ENCODE measurements at regions not wholly inside any gene's neighbourhood (a gene's known extent, or its start where the extent isn't known, plus 50 kb on each side); places are given as distances from the start of the nearest gene placed in this dataset.
"Not testable (repeated sequence)": the region's sequence is repeated elsewhere in the genome, so short reads cannot be mapped to it uniquely, and the experiment has no call there.

DNA sequence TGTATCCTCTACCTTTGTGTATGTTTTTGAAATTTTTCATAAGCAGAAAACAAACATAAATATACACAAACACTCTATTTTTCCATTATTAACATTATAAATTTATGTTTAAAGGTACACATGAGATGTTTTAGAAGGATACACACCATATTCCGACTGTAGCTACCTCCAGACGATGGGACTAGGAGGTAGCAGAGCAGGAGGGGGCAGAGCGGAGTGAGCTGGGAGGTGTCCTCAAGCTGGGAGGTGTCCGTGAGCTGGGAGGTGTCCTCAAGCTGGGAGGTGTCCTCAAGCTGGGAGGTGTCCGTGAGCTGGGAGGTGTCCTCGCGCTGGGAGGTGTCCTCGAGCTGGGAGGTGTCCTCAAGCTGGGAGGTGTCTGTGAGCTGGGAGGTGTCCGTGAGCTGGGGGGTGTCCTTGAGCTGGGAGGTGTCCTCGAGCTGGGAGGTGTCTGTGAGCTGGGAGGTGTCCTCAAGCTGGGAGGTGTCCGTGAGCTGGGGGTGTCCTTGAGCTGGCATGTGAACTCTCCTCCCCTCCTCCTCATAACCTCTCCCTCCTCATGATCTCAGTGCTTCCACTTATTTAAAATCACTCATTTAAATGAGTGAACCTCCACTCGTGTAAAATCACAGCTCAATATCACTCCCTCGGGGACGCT lies 346.9 kb upstream of the SFSWAP start:
- Histone ChIP-seq H4K20me1 (ENCODE audit: insufficient read depth, low read depth, low read length) (no peaks in the 10 kb centered on the region), H3K27me3 (ENCODE audit: low read length) (no peaks in the 10 kb centered on the region), H3K4me1 (ENCODE audit: low read length) (no peaks in the 10 kb centered on the region), H3K4me2 (ENCODE audit: low read depth, low read length, poor library complexity, severe bottlenecking) (no peak overlapping the region), H3K9me3 (ENCODE audit: low read length) (no peaks in the 10 kb centered on the region), H3K79me2 (ENCODE audit: low read length) (no peaks in the 10 kb centered on the region), H3K36me3 (ENCODE audit: insufficient read depth, low read length) (no peaks in the 10 kb centered on the region), H3K4me3 (ENCODE audit: low read length) (no peak overlapping the region), H3K27ac (ENCODE audit: low read length) (no peak overlapping the region), H3K9ac (ENCODE audit: low read length) (no peak overlapping the region), H2AFZ (ENCODE audit: low read length) (no peak overlapping the region), H3K9me2 (replicated peaks; ENCODE audit: insufficient read depth, low read length) (no peaks in the 10 kb centered on the region)
- no peak for DNase-seq

DNA sequence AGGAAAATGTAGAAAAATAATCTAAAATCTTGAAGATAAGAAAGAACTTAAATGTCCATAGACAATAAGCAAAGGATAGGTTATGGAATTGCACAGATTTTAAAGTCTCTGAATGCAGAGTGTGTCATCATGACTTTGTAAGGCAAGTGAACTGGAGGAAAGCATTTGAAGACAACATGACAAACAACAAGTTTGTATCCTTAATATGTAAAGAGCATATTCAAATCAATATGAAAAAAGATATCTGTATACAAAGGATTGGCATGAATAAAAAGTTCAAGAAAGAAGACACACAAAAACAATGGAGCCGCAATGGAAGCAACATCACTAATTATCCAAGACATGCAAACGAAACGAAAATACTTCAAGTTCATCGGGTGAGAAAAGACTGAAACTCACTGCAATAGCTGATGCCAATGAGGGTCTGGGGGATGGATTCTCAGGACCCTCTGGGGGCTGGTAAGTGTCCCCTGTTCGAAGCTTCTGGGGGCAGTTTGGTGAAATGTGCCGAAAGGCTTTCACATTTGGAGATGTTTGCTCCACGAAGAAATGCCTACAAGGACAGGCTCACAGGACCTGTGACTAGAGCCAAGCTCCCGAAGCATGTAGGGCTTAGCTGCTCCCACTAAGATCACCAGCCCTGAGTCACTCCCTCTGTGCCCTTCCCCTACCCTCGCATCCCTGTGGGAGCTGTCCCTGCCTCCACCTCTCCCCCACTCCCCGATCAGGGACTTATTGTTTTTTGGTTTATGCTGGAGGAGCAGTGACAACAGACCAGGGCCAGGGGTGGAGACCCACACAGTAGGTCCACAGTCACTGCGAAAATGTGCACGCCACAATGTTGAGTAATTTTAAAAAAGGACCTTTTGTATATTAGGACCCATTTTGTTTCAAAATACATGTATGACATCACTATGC lies 345.7 kb upstream of the SFSWAP start:
- H3K9me3 ChIP-seq (ENCODE audit: low read length) = no peaks in the 10 kb centered on the region
- H3K27ac ChIP-seq (ENCODE audit: low read length) = no peak overlapping the region
- no peak overlapping the region for H3K9ac ChIP-seq (ENCODE audit: low read length)
- H3K4me2 ChIP-seq (ENCODE audit: low read depth, low read length, poor library complexity, severe bottlenecking) = no peak overlapping the region
- H3K36me3 ChIP-seq (ENCODE audit: insufficient read depth, low read length) = no peaks in the 10 kb centered on the region
- no peaks in the 10 kb centered on the region for H4K20me1 ChIP-seq (ENCODE audit: insufficient read depth, low read depth, low read length)
- no peaks in the 10 kb centered on the region for H3K9me2 ChIP-seq (replicated peaks; ENCODE audit: insufficient read depth, low read length)
- H3K4me1 ChIP-seq (ENCODE audit: low read length) = no peaks in the 10 kb centered on the region
- H3K27me3 ChIP-seq (ENCODE audit: low read length) = no peaks in the 10 kb centered on the region
- H3K79me2 ChIP-seq (ENCODE audit: low read length) = no peaks in the 10 kb centered on the region
- H2AFZ ChIP-seq (ENCODE audit: low read length) = no peak overlapping the region
- no peak overlapping the region for H3K4me3 ChIP-seq (ENCODE audit: low read length)
- no peak for DNase-seq

DNA sequence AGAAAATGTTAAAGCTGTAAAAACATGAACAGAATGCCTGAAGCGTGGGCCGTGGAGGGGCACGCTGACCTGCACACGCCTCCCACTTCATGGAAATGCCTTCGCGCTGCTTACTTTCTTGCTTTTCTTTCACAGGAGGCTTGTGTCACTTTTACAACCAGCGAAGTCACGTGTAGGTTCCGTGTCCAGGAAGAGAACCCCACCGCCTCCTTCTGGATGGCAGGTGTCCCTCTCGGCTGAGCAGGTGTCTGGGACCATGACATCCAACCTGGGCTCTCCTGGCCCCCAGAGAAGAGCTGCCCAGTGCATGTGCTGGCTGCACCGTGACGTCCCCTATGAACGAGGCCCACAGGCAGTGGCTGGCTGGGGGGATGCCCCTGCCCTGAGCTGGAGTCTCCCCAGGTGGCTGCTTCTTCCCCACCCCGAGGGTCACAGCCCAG lies 345.0 kb upstream of the SFSWAP start:
- no peaks in the 10 kb centered on the region for H4K20me1 ChIP-seq (ENCODE audit: insufficient read depth, low read depth, low read length)
- no peaks in the 10 kb centered on the region for H3K9me2 ChIP-seq (replicated peaks; ENCODE audit: insufficient read depth, low read length)
- no peaks in the 10 kb centered on the region for H3K27me3 ChIP-seq (ENCODE audit: low read length)
- H3K4me2 ChIP-seq (ENCODE audit: low read depth, low read length, poor library complexity, severe bottlenecking) = no peak overlapping the region
- H3K9ac ChIP-seq (ENCODE audit: low read length) = no peak overlapping the region
- H3K4me1 ChIP-seq (ENCODE audit: low read length) = no peaks in the 10 kb centered on the region
- no peak overlapping the region for H3K4me3 ChIP-seq (ENCODE audit: low read length)
- H2AFZ ChIP-seq (ENCODE audit: low read length) = no peak overlapping the region
- no peak for DNase-seq
- no peaks in the 10 kb centered on the region for H3K36me3 ChIP-seq (ENCODE audit: insufficient read depth, low read length)
- H3K9me3 ChIP-seq (ENCODE audit: low read length) = no peaks in the 10 kb centered on the region
- no peaks in the 10 kb centered on the region for H3K79me2 ChIP-seq (ENCODE audit: low read length)
- H3K27ac ChIP-seq (ENCODE audit: low read length) = no peak overlapping the region

DNA sequence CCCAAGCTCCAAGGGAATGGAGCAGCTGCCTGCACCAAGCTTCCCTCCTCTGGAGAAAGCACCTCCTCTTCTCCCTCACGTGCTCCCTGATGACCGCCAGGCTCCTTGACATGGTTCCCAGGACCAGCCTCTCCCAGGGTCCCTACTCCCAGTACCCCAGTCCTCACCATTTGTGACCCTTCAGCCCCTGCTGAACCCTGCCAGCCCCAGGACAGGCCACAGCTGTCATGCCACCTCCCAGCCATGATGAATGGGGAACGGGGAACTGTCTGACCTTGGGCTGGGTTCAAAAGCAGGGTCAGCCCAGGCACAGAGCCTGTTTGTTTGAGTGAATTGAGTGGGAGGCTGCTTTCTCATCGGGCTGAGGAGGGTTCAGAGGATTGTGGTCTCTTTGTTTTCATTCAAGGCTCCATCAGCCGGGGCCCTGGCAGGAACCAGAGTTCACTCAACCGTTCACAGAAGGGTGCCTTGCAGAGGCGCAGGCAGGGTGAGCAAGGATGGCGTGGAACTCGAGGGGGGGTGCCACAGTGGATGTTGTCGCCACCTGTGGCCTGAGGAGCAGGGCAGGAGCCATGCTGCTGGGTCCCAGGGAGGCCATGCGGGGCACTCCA lies 344.5 kb upstream of the SFSWAP start:
- Histone ChIP-seq H3K9ac (ENCODE audit: low read length) (no peak overlapping the region), H3K9me2 (replicated peaks; ENCODE audit: insufficient read depth, low read length) (no peaks in the 10 kb centered on the region)

DNA sequence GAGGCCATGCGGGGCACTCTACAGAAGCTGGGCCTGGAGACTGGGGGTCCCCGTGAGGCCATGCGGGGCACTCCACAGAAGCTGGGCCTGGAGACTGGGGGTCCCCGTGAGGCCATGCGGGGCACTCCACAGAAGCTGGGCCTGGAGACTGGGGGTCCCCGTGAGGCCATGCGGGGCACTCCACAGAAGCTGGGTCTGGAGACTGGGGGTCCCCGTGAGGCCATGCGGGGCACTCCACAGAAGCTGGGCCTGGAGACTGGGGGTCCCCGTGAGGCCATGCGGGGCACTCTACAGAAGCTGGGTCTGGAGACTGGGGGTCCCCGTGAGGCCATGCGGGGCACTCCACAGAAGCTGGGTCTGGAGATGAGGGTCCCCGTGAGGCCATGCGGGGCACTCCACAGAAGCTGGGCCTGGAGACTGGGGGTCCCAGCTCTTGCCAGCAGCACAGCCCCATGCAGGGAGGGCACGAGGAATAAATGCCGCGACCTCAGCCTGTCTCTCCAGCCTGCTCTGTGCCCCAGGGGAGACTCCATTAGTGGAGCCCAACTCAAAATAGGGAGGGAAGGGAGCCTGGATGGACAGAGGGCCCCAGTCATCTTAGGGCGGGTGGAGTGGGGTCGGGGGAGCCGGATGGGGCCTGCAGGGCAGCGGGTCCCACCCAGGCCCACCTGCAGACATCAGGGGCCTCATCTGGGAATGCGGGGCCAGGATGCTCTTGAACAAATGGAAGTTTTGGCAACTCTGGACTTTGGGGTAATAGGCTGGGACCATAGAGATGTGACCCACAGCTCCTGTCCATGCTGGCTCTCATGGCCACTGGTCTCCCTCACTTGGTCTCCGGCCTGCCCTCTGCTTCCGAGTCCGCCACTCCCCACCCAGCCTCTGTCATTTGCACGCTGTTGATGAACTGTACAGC lies 343.6 kb upstream of the SFSWAP start:
- not testable (repeated sequence) for H3K79me2 ChIP-seq (ENCODE audit: low read length); H3K9me3 ChIP-seq (ENCODE audit: low read length); H3K4me2 ChIP-seq (ENCODE audit: low read depth, low read length, poor library complexity, severe bottlenecking); H3K36me3 ChIP-seq (ENCODE audit: insufficient read depth, low read length); H4K20me1 ChIP-seq (ENCODE audit: insufficient read depth, low read depth, low read length); H3K4me3 ChIP-seq (ENCODE audit: low read length); H2AFZ ChIP-seq (ENCODE audit: low read length); H3K27ac ChIP-seq (ENCODE audit: low read length); DNase-seq; H3K9ac ChIP-seq (ENCODE audit: low read length); H3K9me2 ChIP-seq (replicated peaks; ENCODE audit: insufficient read depth, low read length); H3K27me3 ChIP-seq (ENCODE audit: low read length); H3K4me1 ChIP-seq (ENCODE audit: low read length)

More for the DNA sequence above, 344.5 kb upstream of the SFSWAP start:
- H3K4me1 ChIP-seq (ENCODE audit: low read length) = no peaks in the 10 kb centered on the region
- no peak overlapping the region for H3K4me3 ChIP-seq (ENCODE audit: low read length)
- no peaks in the 10 kb centered on the region for H3K79me2 ChIP-seq (ENCODE audit: low read length)
- H3K4me2 ChIP-seq (ENCODE audit: low read depth, low read length, poor library complexity, severe bottlenecking) = no peak overlapping the region
- H3K27ac ChIP-seq (ENCODE audit: low read length) = no peak overlapping the region
- H3K27me3 ChIP-seq (ENCODE audit: low read length) = no peaks in the 10 kb centered on the region
- no peaks in the 10 kb centered on the region for H3K36me3 ChIP-seq (ENCODE audit: insufficient read depth, low read length)
- no peak overlapping the region for H2AFZ ChIP-seq (ENCODE audit: low read length)
- DNase-seq = no peak
- no peaks in the 10 kb centered on the region for H4K20me1 ChIP-seq (ENCODE audit: insufficient read depth, low read depth, low read length)
- H3K9me3 ChIP-seq (ENCODE audit: low read length) = no peaks in the 10 kb centered on the region

DNA sequence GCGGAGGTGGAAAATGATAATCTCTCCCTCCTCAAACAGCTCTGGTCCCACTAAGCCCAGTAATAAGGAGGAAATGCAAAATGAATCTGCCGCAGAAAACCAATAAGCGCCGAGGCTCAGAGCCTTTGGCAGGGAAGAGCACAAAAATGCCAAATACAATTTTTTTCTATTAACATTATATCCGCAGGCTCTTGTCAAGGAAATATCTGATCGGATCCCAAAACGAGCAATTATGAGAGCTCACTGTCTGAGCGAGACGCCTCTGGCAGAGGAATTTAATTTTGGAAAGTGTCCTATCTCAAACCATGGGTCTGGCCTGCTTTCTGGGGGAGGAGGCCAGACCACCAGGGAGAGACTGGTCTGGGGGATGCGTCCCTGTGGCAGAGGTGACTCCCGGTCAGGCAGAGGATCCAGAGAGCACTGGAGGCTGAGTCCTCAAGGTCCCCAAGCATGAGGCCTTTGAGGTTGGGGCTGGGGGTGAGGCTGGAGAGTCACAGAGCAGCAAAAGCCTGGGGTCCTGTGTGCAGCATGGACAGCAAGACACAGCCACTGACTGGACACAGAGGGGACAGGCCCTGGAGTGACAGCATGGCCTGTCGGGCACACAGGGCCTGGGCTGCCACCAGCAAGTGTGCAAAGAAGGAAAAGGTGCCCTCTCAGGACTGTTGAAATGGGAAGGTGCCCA lies 342.8 kb upstream of the SFSWAP start:
- no peaks in the 10 kb centered on the region for H3K36me3 ChIP-seq (ENCODE audit: insufficient read depth, low read length)
- H3K27me3 ChIP-seq (ENCODE audit: low read length) = no peaks in the 10 kb centered on the region
- H3K27ac ChIP-seq (ENCODE audit: low read length) = no peak overlapping the region
- no peak overlapping the region for H2AFZ ChIP-seq (ENCODE audit: low read length)
- no peaks in the 10 kb centered on the region for H4K20me1 ChIP-seq (ENCODE audit: insufficient read depth, low read depth, low read length)
- DNase-seq = no peak
- H3K9ac ChIP-seq (ENCODE audit: low read length) = no peak overlapping the region
- no peak overlapping the region for H3K4me2 ChIP-seq (ENCODE audit: low read depth, low read length, poor library complexity, severe bottlenecking)
- no peaks in the 10 kb centered on the region for H3K9me3 ChIP-seq (ENCODE audit: low read length)
- no peak overlapping the region for H3K4me3 ChIP-seq (ENCODE audit: low read length)
- H3K9me2 ChIP-seq (replicated peaks; ENCODE audit: insufficient read depth, low read length) = no peaks in the 10 kb centered on the region
- no peaks in the 10 kb centered on the region for H3K4me1 ChIP-seq (ENCODE audit: low read length)
- no peaks in the 10 kb centered on the region for H3K79me2 ChIP-seq (ENCODE audit: low read length)

DNA sequence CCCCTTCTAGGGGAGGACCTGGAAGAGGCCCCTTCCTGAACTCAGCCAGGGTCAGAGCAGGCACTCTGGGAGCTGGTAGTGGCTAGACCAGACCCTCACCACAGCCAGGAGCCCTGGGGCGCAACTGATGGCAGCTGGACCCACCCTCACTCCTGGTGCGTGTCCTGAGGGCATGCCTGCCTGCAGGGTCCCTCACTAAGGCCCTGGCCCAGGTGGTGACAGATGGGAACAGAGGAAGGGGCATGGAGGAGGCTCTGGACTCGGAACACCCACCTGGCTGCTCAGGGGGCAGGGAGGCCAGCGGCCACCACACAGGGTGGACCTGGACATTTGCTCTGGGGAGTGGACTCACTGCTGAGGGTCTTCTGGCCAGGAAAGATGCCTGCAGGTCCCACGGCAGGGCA lies 342.2 kb upstream of the SFSWAP start:
- H3K4me1 ChIP-seq (ENCODE audit: low read length) = no peaks in the 10 kb centered on the region
- DNase-seq = no peak

More for the DNA sequence above, 342.2 kb upstream of the SFSWAP start:
- H3K27ac ChIP-seq (ENCODE audit: low read length) = no peak overlapping the region
- no peaks in the 10 kb centered on the region for H4K20me1 ChIP-seq (ENCODE audit: insufficient read depth, low read depth, low read length)
- H3K36me3 ChIP-seq (ENCODE audit: insufficient read depth, low read length) = no peaks in the 10 kb centered on the region
- H3K4me2 ChIP-seq (ENCODE audit: low read depth, low read length, poor library complexity, severe bottlenecking) = no peak overlapping the region
- no peaks in the 10 kb centered on the region for H3K27me3 ChIP-seq (ENCODE audit: low read length)
- no peaks in the 10 kb centered on the region for H3K9me3 ChIP-seq (ENCODE audit: low read length)
- no peak overlapping the region for H3K9ac ChIP-seq (ENCODE audit: low read length)
- no peaks in the 10 kb centered on the region for H3K9me2 ChIP-seq (replicated peaks; ENCODE audit: insufficient read depth, low read length)
- no peaks in the 10 kb centered on the region for H3K79me2 ChIP-seq (ENCODE audit: low read length)
- H3K4me3 ChIP-seq (ENCODE audit: low read length) = no peak overlapping the region
- no peak overlapping the region for H2AFZ ChIP-seq (ENCODE audit: low read length)

Measured in Karpas-422 (cell line).